Loucy (cell line): ENCODE measurements at regions not wholly inside any gene's neighbourhood (a gene's known extent, or its start where the extent isn't known, plus 50 kb on each side); places are given as distances from the start of the nearest gene placed in this dataset.

Source experiments
- EZH2phosphoT487 ChIP-seq: fragments of 200-600 bp; IDR thresholded peaks from 2 replicates; pipeline ENCODE4 v1.6.1; 2018; ENCODE audit warnings: antibody characterized with exemption, mild to moderate bottlenecking, moderate library complexity, borderline replicate concordance
- TF ChIP-seq, protein P1 (sequence below): fragments of 200-600 bp; sonication (generic); conservative IDR thresholded peaks from 2 replicates; pipeline ENCODE4 v1.5.1; 2014; ENCODE audit warnings: mild to moderate bottlenecking, antibody characterized with exemption, low read length

DNA sequence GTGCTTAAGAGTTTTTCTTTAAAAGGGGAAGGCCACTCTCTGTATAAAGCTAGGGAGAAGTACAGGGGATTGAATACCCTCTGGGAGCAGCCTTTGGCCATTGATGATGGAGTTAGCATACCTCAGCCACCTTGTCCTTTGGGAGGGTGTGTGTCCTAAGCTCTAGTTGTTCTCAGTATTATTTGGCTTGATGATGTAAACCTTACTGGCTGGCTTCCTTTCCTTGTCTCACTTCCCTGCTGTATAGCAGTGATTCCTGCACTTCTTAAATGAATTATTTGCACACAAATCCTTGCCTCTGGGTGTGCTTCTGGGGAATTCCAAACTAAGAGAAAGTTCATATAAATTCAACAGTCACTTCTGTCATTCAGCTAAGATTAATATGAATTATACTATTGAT, 234.9 kb upstream of the RIOK2 start:
- TF ChIP-seq, protein P1, sequence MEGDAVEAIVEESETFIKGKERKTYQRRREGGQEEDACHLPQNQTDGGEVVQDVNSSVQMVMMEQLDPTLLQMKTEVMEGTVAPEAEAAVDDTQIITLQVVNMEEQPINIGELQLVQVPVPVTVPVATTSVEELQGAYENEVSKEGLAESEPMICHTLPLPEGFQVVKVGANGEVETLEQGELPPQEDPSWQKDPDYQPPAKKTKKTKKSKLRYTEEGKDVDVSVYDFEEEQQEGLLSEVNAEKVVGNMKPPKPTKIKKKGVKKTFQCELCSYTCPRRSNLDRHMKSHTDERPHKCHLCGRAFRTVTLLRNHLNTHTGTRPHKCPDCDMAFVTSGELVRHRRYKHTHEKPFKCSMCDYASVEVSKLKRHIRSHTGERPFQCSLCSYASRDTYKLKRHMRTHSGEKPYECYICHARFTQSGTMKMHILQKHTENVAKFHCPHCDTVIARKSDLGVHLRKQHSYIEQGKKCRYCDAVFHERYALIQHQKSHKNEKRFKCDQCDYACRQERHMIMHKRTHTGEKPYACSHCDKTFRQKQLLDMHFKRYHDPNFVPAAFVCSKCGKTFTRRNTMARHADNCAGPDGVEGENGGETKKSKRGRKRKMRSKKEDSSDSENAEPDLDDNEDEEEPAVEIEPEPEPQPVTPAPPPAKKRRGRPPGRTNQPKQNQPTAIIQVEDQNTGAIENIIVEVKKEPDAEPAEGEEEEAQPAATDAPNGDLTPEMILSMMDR = no peak
- TF ChIP-seq EZH2phosphoT487 = no peak
